Right forelimb (tissue), 1 donor: ENCODE measurements at regions not wholly inside any gene's neighbourhood (a gene's known extent, or its start where the extent isn't known, plus 50 kb on each side); places are given as distances from the start of the nearest gene placed in this dataset.
"Not testable (repeated sequence)": the region's sequence is repeated elsewhere in the genome, so short reads cannot be mapped to it uniquely, and the experiment has no call there.

ENCODE experiments used
- DNase-seq: peaks from one replicate; pipeline ENCODE4 v3.0.0-alpha.2; 2018

GRCh38 chrX:46220822-46221221 lies 324.4 kb downstream of the ZNF674 start:
- no peak for DNase-seq

GRCh38 chrX:46218373-46218772 lies 326.8 kb downstream of the ZNF674 start:
- DNase-seq, result no peak

GRCh38 chrX:46216406-46216805 lies 328.8 kb downstream of the ZNF674 start:
- no peak for DNase-seq

- no peak for DNase-seq
Observed at GRCh38 chrX:46211079-46211478, 334.1 kb downstream of the ZNF674 start.

- DNase-seq, result no peak
Observed at GRCh38 chrX:46209768-46210167, 335.5 kb downstream of the ZNF674 start.

GRCh38 chrX:46209037-46209436 lies 336.2 kb downstream of the ZNF674 start:
- no peak for DNase-seq

GRCh38 chrX:46208225-46208854 lies 336.9 kb downstream of the ZNF674 start:
- no peak for DNase-seq

- no peak for DNase-seq
Observed at GRCh38 chrX:46204721-46205422, 340.3 kb downstream of the ZNF674 start.

- no peak for DNase-seq
Observed at GRCh38 chrX:46202733-46203514, 342.3 kb downstream of the ZNF674 start.

- DNase-seq, result no peak
Observed at GRCh38 chrX:46200413-46200812, 344.8 kb downstream of the ZNF674 start.

- DNase-seq, result no peak
Observed at GRCh38 chrX:46198858-46199257, 346.4 kb downstream of the ZNF674 start.

GRCh38 chrX:46186811-46187106 lies 358.5 kb downstream of the ZNF674 start:
- DNase-seq, result not testable (repeated sequence)

GRCh38 chrX:46185923-46186810 lies 359.1 kb downstream of the ZNF674 start:
- DNase-seq, result no peak

GRCh38 chrX:46184749-46185148 lies 360.5 kb downstream of the ZNF674 start:
- no peak for DNase-seq

- DNase-seq, result no peak
Observed at GRCh38 chrX:46180258-46180687, 364.9 kb downstream of the ZNF674 start.

GRCh38 chrX:46179748-46180147 lies 365.5 kb downstream of the ZNF674 start:
- no peak for DNase-seq

GRCh38 chrX:46178763-46179162 lies 366.5 kb downstream of the ZNF674 start:
- DNase-seq, result no peak

GRCh38 chrX:46173159-46173558 lies 372.1 kb downstream of the ZNF674 start:
- DNase-seq, result no peak

- not testable (repeated sequence) for DNase-seq
Observed at GRCh38 chrX:46171457-46171856, 373.8 kb downstream of the ZNF674 start.

- no peak for DNase-seq
Observed at GRCh38 chrX:46169808-46170207, 375.4 kb downstream of the ZNF674 start.

GRCh38 chrX:46168254-46168653 lies 377.0 kb downstream of the ZNF674 start:
- DNase-seq, result no peak

- no peak for DNase-seq
Observed at GRCh38 chrX:46165866-46166265, 379.4 kb downstream of the ZNF674 start.

- DNase-seq, result no peak
Observed at GRCh38 chrX:46165411-46165810, 379.8 kb downstream of the ZNF674 start.
